ENCODE measurements at regions not wholly inside any gene's neighbourhood (a gene's known extent, or its start where the extent isn't known, plus 50 kb on each side); places are given as distances from the start of the nearest gene placed in this dataset.

- TF ChIP-seq, protein P1, sequence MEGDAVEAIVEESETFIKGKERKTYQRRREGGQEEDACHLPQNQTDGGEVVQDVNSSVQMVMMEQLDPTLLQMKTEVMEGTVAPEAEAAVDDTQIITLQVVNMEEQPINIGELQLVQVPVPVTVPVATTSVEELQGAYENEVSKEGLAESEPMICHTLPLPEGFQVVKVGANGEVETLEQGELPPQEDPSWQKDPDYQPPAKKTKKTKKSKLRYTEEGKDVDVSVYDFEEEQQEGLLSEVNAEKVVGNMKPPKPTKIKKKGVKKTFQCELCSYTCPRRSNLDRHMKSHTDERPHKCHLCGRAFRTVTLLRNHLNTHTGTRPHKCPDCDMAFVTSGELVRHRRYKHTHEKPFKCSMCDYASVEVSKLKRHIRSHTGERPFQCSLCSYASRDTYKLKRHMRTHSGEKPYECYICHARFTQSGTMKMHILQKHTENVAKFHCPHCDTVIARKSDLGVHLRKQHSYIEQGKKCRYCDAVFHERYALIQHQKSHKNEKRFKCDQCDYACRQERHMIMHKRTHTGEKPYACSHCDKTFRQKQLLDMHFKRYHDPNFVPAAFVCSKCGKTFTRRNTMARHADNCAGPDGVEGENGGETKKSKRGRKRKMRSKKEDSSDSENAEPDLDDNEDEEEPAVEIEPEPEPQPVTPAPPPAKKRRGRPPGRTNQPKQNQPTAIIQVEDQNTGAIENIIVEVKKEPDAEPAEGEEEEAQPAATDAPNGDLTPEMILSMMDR (IDR thresholded peaks at IDR 0.05; ENCODE audit: control extremely low read depth in 1 of 3, insufficient read depth in 1 of 3, low read depth in 1 of 3, low read length in 3 of 3), result no peak
- TF ChIP-seq KDM4A (IDR thresholded peaks at IDR 0.05; ENCODE audit: low read depth, low read length, severe bottlenecking), result no peak
- no peak for TF ChIP-seq CEBPB (IDR thresholded peaks at IDR 0.05; ENCODE audit: low read depth, low read length)
These were observed 112.1 kb upstream of the ITGB1 start for GRCh38 chr10:33070101-33070500.

Data from H1 (cell line).